Ovary (tissue), 3 donors: ENCODE measurements at regions not wholly inside any gene's neighbourhood (a gene's known extent, or its start where the extent isn't known, plus 50 kb on each side); places are given as distances from the start of the nearest gene placed in this dataset.

Experiments used
- CTCF ChIP-seq, 3 donors: fragments of 450-650 bp in 2 of 3; fragments of 200-600 bp in 1 of 3; IDR thresholded peaks; one replicate each; pipeline versions ENCODE4 v1.5.1 to v1.8.0; 2016 to 2022; ENCODE audit warnings: antibody characterized with exemption in 3 of 3, mild to moderate bottlenecking in 1 of 3
- EP300 ChIP-seq: sonication (generic); formaldehyde crosslinking; IDR thresholded peaks from one replicate; pipeline ENCODE4 v1.6.1; 2017; ENCODE audit warnings: antibody characterized with exemption
- POLR2A ChIP-seq: fragments of 450-650 bp; IDR thresholded peaks from one replicate; pipeline ENCODE4 v1.6.1; 2017; ENCODE audit warnings: antibody characterized with exemption, mild to moderate bottlenecking, moderate library complexity
- donor health status: DM: no; HTN: no; CAD: no.

GRCh38 chr4:13142191-13142590 lies 341.9 kb downstream of the RAB28 start:
- TF ChIP-seq CTCF (IDR thresholded peaks at IDR 0.05): no peak
- no peak for TF ChIP-seq EP300
- TF ChIP-seq POLR2A: no peak
